DMS 273 (cell line): ENCODE measurements at regions not wholly inside any gene's neighbourhood (a gene's known extent, or its start where the extent isn't known, plus 50 kb on each side); places are given as distances from the start of the nearest gene placed in this dataset.
A peak's percentile ranks its signal among the peaks of the same experiment; 100 is the strongest.

Source experiments
- DNase-seq: peaks from one replicate; lab custom pipeline; 2025; ENCODE audit not compliant: unreplicated experiment; lab: John Stamatoyannopoulos, UW

GRCh38 chr11:32200136-32200847 is 109.4 kb downstream of the RCN1 start:
- no peak for DNase-seq

- DNase-seq, result no peak
Measured at GRCh38 chr11:32204751-32205150, 113.9 kb downstream of the RCN1 start.

- DNase-seq, result no peak
Measured at GRCh38 chr11:32210556-32210955, 119.7 kb downstream of the RCN1 start.

- peak; percentile 6 for DNase-seq
Measured at GRCh38 chr11:32213223-32213622, 122.3 kb downstream of the RCN1 start.

- DNase-seq, result no peak
Measured at GRCh38 chr11:32215157-32215556, 124.3 kb downstream of the RCN1 start.

GRCh38 chr11:32216749-32217148 is 125.9 kb downstream of the RCN1 start:
- DNase-seq, result no peak

- DNase-seq, result no peak
Measured at GRCh38 chr11:32219320-32219719, 128.4 kb downstream of the RCN1 start.

GRCh38 chr11:32221476-32222032 is 130.7 kb downstream of the RCN1 start:
- DNase-seq, result no peak

GRCh38 chr11:32224580-32224979 is 133.7 kb downstream of the RCN1 start:
- DNase-seq, result no peak

- peak; percentile 65 for DNase-seq
Measured at GRCh38 chr11:32225571-32226285, 134.9 kb downstream of the RCN1 start.

- DNase-seq, result no peak
Measured at GRCh38 chr11:32226480-32226879, 135.6 kb downstream of the RCN1 start.

GRCh38 chr11:32229576-32230240 is 138.8 kb downstream of the RCN1 start:
- DNase-seq, result no peak

GRCh38 chr11:32231909-32232493 is 141.1 kb downstream of the RCN1 start:
- DNase-seq, result peak; percentile 62

- no peak for DNase-seq
Measured at GRCh38 chr11:32232516-32232915, 141.6 kb downstream of the RCN1 start.

GRCh38 chr11:32233276-32233675 is 142.4 kb downstream of the RCN1 start:
- no peak for DNase-seq

GRCh38 chr11:32233928-32234327 is 143.1 kb downstream of the RCN1 start:
- DNase-seq, result no peak

- DNase-seq, result no peak
Measured at GRCh38 chr11:32244453-32244852, 153.6 kb downstream of the RCN1 start.

GRCh38 chr11:32253706-32254105 is 162.8 kb downstream of the RCN1 start:
- DNase-seq, result peak; percentile 28

GRCh38 chr11:32255841-32256240 is 165.0 kb downstream of the RCN1 start:
- DNase-seq, result peak; percentile 95

- DNase-seq, result peak; percentile 37
Measured at GRCh38 chr11:32256466-32256865, 165.6 kb downstream of the RCN1 start.

- DNase-seq, result peak; percentile 91
Measured at GRCh38 chr11:32259641-32260081, 168.8 kb downstream of the RCN1 start.
